Trophoblast cell (in vitro differentiated cells and primary cell): ENCODE measurements at regions not wholly inside any gene's neighbourhood (a gene's known extent, or its start where the extent isn't known, plus 50 kb on each side); places are given as distances from the start of the nearest gene placed in this dataset.

Source experiments
- DNase-seq, 2 donors: peaks; one replicate each; pipeline ENCODE4 v3.0.0-alpha.2; 2016
- H2AFZ ChIP-seq: 2 replicates; pipeline ENCODE4 v1.6.1; 2013; ENCODE audit warnings: low read length, moderate library complexity, mild to moderate bottlenecking; ENCODE audit not compliant: insufficient read depth, poor library complexity
- H2AK5ac ChIP-seq: 2 replicates; pipeline ENCODE4 v1.6.1; 2013; ENCODE audit warnings: mild to moderate bottlenecking, low read length
- H2BK120ac ChIP-seq: 2 replicates; pipeline ENCODE4 v1.6.1; 2013; ENCODE audit warnings: low read length, mild to moderate bottlenecking, moderate library complexity; ENCODE audit not compliant: insufficient read depth, poor library complexity
- H2BK12ac ChIP-seq: 2 replicates; pipeline ENCODE4 v1.6.1; 2013; ENCODE audit warnings: mild to moderate bottlenecking, low read length, moderate library complexity
- H2BK5ac ChIP-seq: 2 replicates; pipeline ENCODE4 v1.6.1; 2013; ENCODE audit warnings: low read length, low read depth, moderate library complexity, mild to moderate bottlenecking; ENCODE audit not compliant: poor library complexity
- H3K14ac ChIP-seq: 2 replicates; pipeline ENCODE4 v1.6.1; 2013; ENCODE audit warnings: mild to moderate bottlenecking, low read length
- H3K18ac ChIP-seq: 2 replicates; pipeline ENCODE4 v1.6.1; 2013; ENCODE audit warnings: mild to moderate bottlenecking, low read length
- H3K23ac ChIP-seq: 2 replicates; pipeline ENCODE4 v1.6.1; 2013; ENCODE audit warnings: low read length
- H3K27ac ChIP-seq: 2 replicates; pipeline ENCODE4 v1.5.1; 2013; ENCODE audit warnings: low read depth, mild to moderate bottlenecking, inconsistent platforms, low read length, moderate library complexity
- H3K27me3 ChIP-seq: 2 replicates; pipeline ENCODE4 v1.6.1; 2013; ENCODE audit warnings: inconsistent platforms, mild to moderate bottlenecking, low read length, moderate library complexity; ENCODE audit not compliant: insufficient read depth
- H3K36me3 ChIP-seq, 2 experiments: 1 replicate in 1 of 2; 2 replicates in 1 of 2; pipeline ENCODE4 v1.6.1; 2013; ENCODE audit warnings: low read length in 2 of 2, mild to moderate bottlenecking in 2 of 2, moderate library complexity in 1 of 2; ENCODE audit not compliant: insufficient read depth in 2 of 2, control insufficient read depth in 1 of 2
- H3K4ac ChIP-seq: 2 replicates; pipeline ENCODE4 v1.6.1; 2013; ENCODE audit warnings: low read depth, mild to moderate bottlenecking, low read length, moderate library complexity
- H3K4me1 ChIP-seq, 2 experiments: 1 replicate in 1 of 2; 2 replicates in 1 of 2; pipeline ENCODE4 v1.6.1; 2013; ENCODE audit warnings: low read length in 2 of 2, mild to moderate bottlenecking in 2 of 2, moderate library complexity in 1 of 2; ENCODE audit not compliant: insufficient read depth in 2 of 2, control insufficient read depth in 1 of 2
- H3K4me2 ChIP-seq: 2 replicates; pipeline ENCODE4 v1.6.1; 2013; ENCODE audit warnings: inconsistent platforms, mild to moderate bottlenecking, low read length, moderate library complexity
- H3K4me3 ChIP-seq: 2 replicates; pipeline ENCODE4 v1.5.1; 2013; ENCODE audit warnings: mild to moderate bottlenecking, low read depth, low read length, inconsistent platforms
- H3K79me1 ChIP-seq: one replicate; pipeline ENCODE4 v1.6.1; 2013; ENCODE audit warnings: low read length
- H3K79me2 ChIP-seq: 2 replicates; pipeline ENCODE4 v1.6.1; 2013; ENCODE audit warnings: low read length, mild to moderate bottlenecking; ENCODE audit not compliant: control insufficient read depth, insufficient read depth, poor library complexity
- H3K9ac ChIP-seq: 2 replicates; pipeline ENCODE4 v1.6.1; 2013; ENCODE audit warnings: mild to moderate bottlenecking, low read length
- H3K9me3 ChIP-seq: 2 replicates; pipeline ENCODE4 v1.6.1; 2013; ENCODE audit warnings: low read depth, mild to moderate bottlenecking, control low read depth, inconsistent platforms, low read length; ENCODE audit not compliant: insufficient read depth
- H4K12ac ChIP-seq: 2 replicates; pipeline ENCODE4 v1.6.1; 2013; ENCODE audit warnings: low read depth, mild to moderate bottlenecking, low read length, moderate library complexity
- H4K8ac ChIP-seq: 2 replicates; pipeline ENCODE4 v1.6.1; 2013; ENCODE audit warnings: low read depth, mild to moderate bottlenecking, low read length, moderate library complexity
- H4K91ac ChIP-seq: one replicate; pipeline ENCODE4 v1.6.1; 2013; ENCODE audit warnings: low read depth, mild to moderate bottlenecking, low read length, moderate library complexity
- WGBS: extraction: QIAGEN DNeasy Blood & Tissue Kit; methylation state at CpG from one replicate; pipeline ENCODE4 v1.1.7; 2013; ENCODE audit warnings: missing lambda C conversion rate; ENCODE audit not compliant: insufficient read length, insufficient coverage; ENCODE audit errors: extremely low coverage; 5-methylcytosine and 5-hydroxymethylcytosine counted together

DNA sequence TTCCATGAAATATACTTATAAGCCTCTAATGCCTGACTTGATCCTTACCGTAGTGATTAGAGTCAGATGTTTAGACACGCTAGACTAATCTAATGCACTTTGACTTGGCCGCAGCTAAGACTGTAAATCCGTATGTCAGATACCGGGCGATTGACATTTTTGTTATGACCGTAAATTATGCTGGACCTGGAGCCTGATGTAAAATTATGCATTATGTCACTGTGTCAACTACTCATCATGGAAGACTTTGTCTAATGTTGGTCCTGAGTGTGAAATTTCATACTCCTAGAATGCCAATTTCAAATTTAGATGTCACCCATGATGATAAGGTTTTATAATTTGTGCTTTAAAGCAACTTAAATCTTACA is 123.6 kb upstream of the LIMCH1 start:
- no peak overlapping the region for H3K27ac ChIP-seq
- H3K9ac ChIP-seq: no peak overlapping the region
- no peak overlapping the region for H3K23ac ChIP-seq
- no peak overlapping the region for H4K12ac ChIP-seq
- H3K27me3 ChIP-seq: no peaks in the 10 kb centered on the region
- no peak overlapping the region for H2BK5ac ChIP-seq
- no peaks in the 10 kb centered on the region for H3K36me3 ChIP-seq
- no peak overlapping the region for H3K14ac ChIP-seq
- no peaks in the 10 kb centered on the region for H3K79me2 ChIP-seq
- H3K79me1 ChIP-seq: no peaks in the 10 kb centered on the region
- H2AK5ac ChIP-seq: no peak overlapping the region
- H2BK12ac ChIP-seq: no peak overlapping the region
- no peak overlapping the region for H3K4me3 ChIP-seq
- no peak overlapping the region for H3K4ac ChIP-seq
- H3K4me1 ChIP-seq: peaks cover 4% of the 10 kb centered on the region in 2 experiments
- H4K8ac ChIP-seq: no peak overlapping the region
- H4K91ac ChIP-seq: no peak overlapping the region
- no peak overlapping the region for H3K4me2 ChIP-seq
- no peak overlapping the region for H2AFZ ChIP-seq
- no CpG with 5 or more reads among the region's 7 CpGs for WGBS
- peak; percentile 16 to 55 for DNase-seq
- H3K9me3 ChIP-seq: no peaks in the 10 kb centered on the region
- no peak overlapping the region for H3K18ac ChIP-seq
- no peak overlapping the region for H2BK120ac ChIP-seq

DNA sequence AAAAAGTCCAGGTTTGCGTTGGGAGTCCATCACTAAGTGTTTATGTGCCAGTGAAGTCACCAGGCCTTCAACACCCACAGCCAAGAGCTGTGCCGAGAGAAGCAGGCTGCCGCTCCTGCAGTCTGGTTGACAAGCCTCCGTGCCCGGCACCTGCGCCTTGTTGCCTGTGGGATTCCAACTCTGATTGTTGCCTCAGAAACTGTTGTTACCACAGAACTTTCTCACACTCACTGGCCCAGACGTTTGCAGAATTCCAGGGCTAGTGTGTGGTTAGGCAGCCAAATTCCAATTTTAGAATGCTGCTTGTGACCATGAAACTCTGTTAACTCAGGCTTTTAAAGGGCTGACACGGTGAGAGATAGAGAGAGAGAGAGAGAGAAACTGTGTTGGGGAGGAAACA is 119.5 kb upstream of the LIMCH1 start:
- Histone ChIP-seq H3K14ac (no peak overlapping the region), H3K4ac (no peak overlapping the region), H3K9ac (no peak overlapping the region), H3K9me3 (no peaks in the 10 kb centered on the region), H4K91ac (no peak overlapping the region), H3K18ac (no peak overlapping the region), H3K23ac (no peak overlapping the region), H3K27me3 (no peaks in the 10 kb centered on the region), H3K4me1 (peaks cover 4% of the 10 kb centered on the region in 2 experiments), H2AK5ac (no peak overlapping the region), H2AFZ (no peak overlapping the region), H2BK120ac (no peak overlapping the region), H4K12ac (no peak overlapping the region), H3K4me3 (no peak overlapping the region), H3K36me3 (no peaks in the 10 kb centered on the region), H3K4me2 (peak overlapping the region; percentile 5), H3K27ac (peak overlapping the region; percentile 9), H2BK5ac (no peak overlapping the region), H3K79me1 (no peaks in the 10 kb centered on the region), H2BK12ac (no peak overlapping the region), H4K8ac (no peak overlapping the region), H3K79me2 (no peaks in the 10 kb centered on the region)
- peak; percentile 89 to 92 for DNase-seq
- WGBS: no CpG with 5 or more reads among the region's 8 CpGs

DNA sequence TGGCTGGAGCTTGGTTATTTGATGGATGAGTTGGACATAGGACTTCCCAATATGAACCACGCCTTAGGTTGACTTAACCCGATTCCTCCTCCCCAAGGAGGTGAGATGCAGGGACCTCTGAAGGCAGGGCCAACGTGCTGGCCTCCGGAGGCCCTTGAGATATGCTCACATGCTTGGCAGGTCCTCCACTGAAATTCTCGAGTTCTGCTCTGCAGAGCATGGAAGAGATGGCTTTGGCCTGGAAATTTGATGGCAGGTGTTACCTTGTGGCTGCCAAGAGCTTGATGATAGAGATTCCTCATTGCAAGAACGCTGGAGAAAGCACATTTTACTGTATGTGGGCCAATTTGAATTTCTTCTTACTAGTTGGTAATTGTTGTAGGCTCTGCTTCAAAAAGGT is 117.4 kb upstream of the LIMCH1 start:
- Histone ChIP-seq H2AK5ac (no peak overlapping the region), H2AFZ (no peak overlapping the region), H4K91ac (no peak overlapping the region), H2BK5ac (no peak overlapping the region), H3K27ac (no peak overlapping the region), H3K4ac (no peak overlapping the region), H3K27me3 (no peaks in the 10 kb centered on the region), H3K14ac (no peak overlapping the region), H4K8ac (no peak overlapping the region), H3K9ac (no peak overlapping the region), H3K36me3 (no peaks in the 10 kb centered on the region), H3K9me3 (no peaks in the 10 kb centered on the region), H2BK12ac (no peak overlapping the region), H3K18ac (no peak overlapping the region), H2BK120ac (no peak overlapping the region), H3K4me3 (no peak overlapping the region), H3K4me2 (no peak overlapping the region), H3K4me1 (peaks cover 4% of the 10 kb centered on the region in 2 experiments), H3K79me1 (no peaks in the 10 kb centered on the region), H4K12ac (no peak overlapping the region), H3K79me2 (no peaks in the 10 kb centered on the region), H3K23ac (no peak overlapping the region)
- no CpG with 5 or more reads among the region's 6 CpGs for WGBS
- DNase-seq: no peak

DNA sequence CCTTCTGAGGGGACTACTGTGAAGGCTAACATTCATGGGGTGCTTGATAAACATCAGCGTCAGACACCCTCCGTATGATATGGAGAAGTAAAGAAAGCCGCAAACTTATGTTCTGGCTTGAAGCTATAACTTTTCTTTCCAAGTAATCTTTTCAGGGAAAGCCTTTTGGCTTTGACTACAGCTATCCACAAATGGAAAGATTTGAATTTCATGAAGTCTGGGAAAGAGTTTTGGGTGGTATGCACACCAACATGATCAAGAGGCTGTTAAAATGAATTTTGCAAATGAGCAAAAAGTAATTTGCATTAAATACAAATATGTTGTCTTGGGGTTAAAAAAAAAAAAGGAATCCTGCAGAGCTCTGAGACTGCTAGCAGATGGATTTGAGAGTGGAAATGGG is 114.8 kb upstream of the LIMCH1 start:
- peaks cover 4% of the 10 kb centered on the region in 2 experiments for H3K4me1 ChIP-seq
- no CpG with 5 or more reads among the region's 3 CpGs for WGBS
- H4K12ac ChIP-seq: no peak overlapping the region
- no peak overlapping the region for H2AK5ac ChIP-seq
- H3K9me3 ChIP-seq: no peaks in the 10 kb centered on the region
- no peak overlapping the region for H2BK5ac ChIP-seq
- H3K23ac ChIP-seq: no peak overlapping the region
- no peak overlapping the region for H2AFZ ChIP-seq
- no peaks in the 10 kb centered on the region for H3K36me3 ChIP-seq
- peaks cover 4% of the 10 kb centered on the region for H3K79me1 ChIP-seq
- H4K91ac ChIP-seq: no peak overlapping the region
- no peak overlapping the region for H3K14ac ChIP-seq
- no peak overlapping the region for H3K4me3 ChIP-seq
- H3K79me2 ChIP-seq: no peaks in the 10 kb centered on the region
- H2BK12ac ChIP-seq: no peak overlapping the region
- no peak overlapping the region for H3K4ac ChIP-seq
- H3K27ac ChIP-seq: no peak overlapping the region
- H3K18ac ChIP-seq: no peak overlapping the region
- no peak overlapping the region for H4K8ac ChIP-seq
- no peaks in the 10 kb centered on the region for H3K27me3 ChIP-seq
- no peak overlapping the region for H2BK120ac ChIP-seq
- no peak overlapping the region for H3K4me2 ChIP-seq
- no peak for DNase-seq
- H3K9ac ChIP-seq: no peak overlapping the region
